Globus pallidus (tissue), 1 donor: ENCODE measurements at regions not wholly inside any gene's neighbourhood (a gene's known extent, or its start where the extent isn't known, plus 50 kb on each side); places are given as distances from the start of the nearest gene placed in this dataset.
"Not testable (repeated sequence)": the region's sequence is repeated elsewhere in the genome, so short reads cannot be mapped to it uniquely, and the experiment has no call there.

Source experiments
- DNase-seq: peaks from one replicate; pipeline ENCODE4 v3.0.0-alpha.2; 2015; ENCODE audit warnings: low spot score

DNA sequence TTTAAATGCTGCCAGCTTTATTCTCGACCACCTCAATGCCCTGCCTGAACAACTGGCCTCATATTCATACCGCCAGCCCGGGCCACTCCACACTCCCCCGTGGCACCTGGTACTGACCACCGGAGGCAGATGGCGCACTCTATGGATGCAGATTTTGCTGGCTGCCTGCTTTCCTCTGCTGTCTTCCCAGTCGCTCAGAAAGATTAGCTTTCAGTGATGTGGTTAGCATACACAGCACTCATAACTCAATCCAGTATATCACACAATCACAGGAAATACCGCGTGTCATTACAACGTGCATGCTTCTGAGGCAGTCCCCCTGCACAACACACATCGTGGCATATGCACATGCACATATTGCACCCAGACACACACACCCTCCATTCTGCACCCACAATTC is 147.2 kb upstream of the BCOR start:
- DNase-seq: no peak

DNA sequence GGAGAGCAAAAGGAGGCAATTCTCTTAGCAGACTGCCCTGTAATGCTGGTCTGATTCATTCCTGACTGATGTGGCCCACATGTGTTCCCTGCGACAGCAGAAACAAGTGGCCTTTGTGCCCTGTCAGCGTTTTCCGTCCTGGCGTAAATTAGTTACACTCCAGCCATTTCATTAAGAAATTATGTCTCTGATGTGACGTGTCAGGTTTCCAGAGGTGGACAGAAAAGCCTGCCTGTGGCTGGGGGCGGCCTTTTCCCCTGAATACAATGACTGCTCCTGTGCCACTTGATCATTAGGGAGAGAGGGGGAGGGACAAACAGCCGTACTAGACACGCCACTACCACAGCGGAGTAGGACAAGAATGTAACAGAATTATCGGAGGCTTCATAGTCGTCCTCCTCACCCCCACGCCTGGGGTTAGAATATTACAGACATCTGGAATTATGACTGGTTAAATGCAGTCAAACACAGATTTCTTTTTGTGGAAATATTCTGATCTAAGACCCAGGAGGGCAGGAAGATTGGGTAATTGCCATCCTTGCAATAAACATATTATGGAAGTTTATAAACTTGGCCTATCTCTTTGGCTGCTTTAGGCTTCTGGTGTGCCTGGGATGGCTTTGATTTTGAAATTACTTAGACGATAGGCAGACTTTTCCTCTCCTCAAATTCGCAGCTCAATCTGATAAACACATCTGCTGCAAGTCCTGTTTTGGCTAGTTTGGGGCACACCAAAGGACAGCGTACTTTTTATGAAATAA is 146.2 kb upstream of the BCOR start:
- DNase-seq: no peak

DNA sequence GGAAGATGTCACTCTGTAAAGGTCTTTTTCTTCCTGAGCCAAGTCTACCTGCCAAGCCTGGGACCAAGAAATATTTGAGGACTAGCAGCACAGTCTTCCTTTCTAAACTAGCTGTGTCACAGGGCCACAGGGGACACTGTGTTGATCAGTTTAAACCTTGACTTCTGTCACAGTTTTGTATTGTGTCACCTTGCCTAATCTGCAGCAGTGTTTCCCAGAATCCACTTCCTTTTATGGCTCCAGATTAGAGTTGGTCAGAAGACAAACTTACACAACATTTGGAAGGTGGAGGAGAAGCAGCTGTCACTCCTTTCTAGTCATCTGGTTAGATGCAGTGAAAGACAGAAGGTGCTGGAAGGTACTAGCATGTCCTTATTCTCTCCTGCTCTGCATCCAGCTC is 143.1 kb upstream of the BCOR start:
- DNase-seq: no peak

DNA sequence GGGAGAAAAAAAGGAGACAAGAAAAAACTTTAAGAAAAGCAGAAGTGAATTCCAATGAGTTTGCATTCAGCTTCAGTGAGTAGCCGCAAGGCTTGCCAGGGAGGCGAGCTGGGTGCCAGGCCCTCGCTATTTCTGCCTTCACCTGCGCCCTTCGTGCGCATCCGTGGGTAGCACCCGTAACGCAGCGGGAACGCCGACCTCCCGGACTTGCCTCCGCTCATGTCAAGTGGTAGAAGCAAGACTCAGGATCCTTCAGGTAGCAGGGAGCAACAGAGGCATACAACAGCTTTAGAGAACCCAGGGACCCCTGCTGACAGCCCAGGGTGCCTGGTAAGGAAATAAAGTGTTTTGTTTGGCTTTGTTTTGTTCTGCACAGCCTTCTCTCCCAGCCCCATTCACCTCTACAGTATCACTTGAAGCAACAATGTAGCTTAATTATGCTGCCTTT is 140.0 kb upstream of the BCOR start:
- no peak for DNase-seq

DNA sequence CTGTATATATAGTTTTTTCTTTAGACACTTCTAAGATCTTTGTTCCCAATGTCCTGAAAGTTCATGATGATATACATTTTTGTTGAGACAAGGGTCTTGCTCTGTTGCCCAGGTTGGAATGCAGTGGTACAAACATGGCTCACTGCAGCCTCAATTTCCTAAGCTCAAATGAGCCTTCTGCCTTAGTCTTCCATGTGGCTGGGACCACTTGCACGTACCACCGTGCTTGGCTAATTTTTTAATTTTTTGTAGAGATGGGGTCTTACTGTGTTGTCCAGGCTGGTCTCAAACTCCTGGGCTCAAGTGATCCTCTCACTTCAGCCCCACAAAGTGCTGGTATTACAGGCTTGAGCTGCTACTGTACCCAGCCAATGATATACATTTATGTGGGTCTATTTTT is 132.9 kb upstream of the BCOR start:
- no peak for DNase-seq

DNA sequence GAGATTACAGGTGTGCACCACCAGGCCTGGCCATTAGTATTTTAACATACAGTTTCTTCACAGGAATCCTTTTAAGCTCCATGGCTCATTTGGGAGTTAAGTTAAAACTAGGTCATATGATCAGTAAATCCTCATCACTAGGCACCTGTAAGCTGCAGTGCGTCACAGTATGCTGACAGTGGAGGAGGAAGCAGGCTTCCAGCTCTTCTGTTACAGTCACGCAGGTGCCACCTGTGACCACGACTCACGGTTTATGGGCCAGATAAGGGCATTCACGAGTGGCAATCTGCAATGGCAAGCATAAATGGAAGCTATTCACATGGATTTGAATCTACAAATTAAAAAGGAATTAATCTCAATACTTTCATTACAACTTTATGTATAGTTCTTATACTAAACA is 129.4 kb upstream of the BCOR start:
- DNase-seq: no peak

DNA sequence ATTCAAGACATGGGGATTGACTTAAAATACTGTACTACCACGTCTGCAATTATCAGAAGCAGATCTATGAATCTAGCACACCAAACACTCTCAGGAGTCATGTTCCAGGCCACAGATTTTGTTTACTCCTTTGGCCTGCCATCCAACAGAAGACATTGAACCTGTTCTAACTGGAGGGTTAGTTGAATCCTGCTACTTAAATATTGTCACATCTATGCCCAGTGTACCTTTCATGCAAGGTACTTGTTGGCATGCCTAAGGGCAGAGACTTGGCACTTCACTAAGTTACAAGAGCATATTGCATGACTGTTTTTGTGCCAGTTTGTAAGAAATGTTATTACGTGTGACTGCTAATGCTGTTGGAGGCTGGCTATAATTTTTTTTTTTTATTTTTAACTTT is 126.9 kb upstream of the BCOR start:
- no peak for DNase-seq

DNA sequence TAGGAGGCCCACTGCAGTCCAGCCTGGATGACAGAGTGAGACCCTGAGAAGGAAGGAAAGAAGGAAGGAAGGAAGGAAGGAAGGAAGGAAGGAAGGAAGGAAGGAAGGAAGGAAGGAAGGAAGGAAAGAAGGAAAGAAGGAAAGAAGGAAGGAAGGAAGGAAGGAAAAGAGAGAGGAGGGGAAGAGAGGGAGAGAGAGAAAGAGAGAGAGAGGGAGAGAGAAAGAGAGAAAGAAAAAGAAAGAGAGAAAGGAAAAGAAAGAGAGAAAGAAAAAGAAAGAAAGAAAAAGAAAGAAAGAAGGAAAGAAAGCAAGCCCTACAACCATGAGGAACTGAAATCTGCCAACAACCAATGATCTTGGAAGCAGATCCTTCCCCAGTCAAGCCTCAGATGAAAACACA is 124.9 kb upstream of the BCOR start:
- DNase-seq: not testable (repeated sequence)

DNA sequence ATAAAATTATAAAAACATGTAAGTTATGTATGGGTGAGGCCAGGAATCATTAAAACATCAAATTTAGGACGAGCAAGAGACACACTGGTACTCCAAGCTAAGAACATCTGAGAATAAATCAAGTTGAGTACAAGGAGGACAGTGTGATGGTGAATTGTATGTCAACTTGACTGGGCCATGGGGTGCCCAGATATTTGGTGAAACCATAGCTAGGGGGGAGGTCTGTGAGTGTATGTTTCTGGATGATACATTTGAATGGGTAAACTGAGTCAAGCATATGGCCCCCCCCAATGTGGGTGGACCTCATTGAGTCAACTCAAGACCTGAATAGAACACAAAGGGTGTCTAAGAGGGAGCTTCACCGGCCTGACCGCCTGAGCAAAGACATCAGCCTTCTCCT is 115.3 kb upstream of the BCOR start:
- DNase-seq: no peak

DNA sequence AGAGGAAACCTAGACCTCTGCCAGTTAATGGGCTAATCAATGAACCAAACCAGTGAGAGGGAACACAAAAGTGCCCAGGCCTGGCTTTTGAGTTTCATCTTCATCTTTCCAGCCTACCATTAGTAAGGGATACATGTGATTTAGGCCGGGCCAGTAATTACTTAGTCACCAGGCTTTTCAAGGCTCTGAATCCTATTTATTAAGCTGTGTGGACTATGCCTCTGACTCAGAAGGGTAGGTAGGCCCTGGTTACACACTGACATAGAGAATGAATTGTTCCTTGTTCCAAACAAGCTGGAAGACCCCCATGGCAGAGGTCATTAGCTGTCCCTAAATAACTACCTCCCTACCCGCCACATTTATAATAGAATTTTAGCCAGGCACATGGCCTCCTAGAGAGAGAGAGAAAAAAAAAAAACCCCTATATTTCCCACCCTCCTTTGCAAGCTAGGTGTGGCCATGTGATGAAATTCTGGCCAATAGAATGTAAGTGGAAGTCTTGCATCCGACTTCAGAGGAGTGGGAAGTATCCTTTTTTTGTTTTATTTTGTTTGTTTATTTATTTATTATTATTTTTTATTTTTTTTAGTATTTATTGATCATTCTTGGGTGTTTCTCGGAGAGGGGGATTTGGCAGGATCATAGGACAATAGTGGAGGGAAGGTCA is 112.3 kb upstream of the BCOR start:
- DNase-seq: no peak

DNA sequence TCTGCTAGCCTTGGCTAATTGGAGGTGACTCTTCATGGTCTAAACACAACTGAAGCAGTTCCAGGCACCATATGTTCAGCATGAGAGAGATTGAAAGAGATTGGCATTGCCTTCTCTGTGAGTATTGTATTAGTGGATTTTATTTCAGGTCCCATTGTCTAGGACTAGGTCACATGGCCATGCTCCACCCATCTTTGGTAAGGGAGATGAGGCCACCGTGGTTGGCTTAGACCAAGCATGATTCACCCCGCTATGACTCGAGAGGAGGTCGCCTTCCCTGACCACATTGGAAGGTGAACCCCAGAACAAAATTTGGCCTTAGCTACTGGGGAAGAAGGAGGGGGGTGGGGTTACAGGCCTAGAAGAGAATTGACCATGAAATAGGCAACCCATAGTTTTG is 109.9 kb upstream of the BCOR start:
- no peak for DNase-seq

DNA sequence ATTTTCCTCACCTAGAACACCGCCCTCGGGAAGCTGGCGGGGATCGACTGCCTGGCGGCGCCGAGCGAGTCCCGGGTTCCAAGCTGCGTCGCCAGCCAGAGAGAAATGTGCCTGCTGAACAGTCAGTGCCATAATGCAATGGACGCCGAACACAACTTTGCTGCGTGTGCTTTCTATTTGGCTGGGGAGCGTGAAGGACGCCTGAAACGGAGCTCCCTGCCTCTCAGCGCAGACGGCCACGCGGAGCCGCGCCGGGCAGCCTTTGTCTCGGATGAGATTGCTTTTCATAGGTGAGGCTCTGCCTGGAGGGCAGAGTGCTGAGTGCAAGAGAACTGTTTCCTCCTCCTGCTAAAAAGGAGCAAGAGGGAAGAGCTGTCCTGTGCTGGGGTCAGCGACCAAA is 107.7 kb upstream of the BCOR start:
- DNase-seq: no peak

DNA sequence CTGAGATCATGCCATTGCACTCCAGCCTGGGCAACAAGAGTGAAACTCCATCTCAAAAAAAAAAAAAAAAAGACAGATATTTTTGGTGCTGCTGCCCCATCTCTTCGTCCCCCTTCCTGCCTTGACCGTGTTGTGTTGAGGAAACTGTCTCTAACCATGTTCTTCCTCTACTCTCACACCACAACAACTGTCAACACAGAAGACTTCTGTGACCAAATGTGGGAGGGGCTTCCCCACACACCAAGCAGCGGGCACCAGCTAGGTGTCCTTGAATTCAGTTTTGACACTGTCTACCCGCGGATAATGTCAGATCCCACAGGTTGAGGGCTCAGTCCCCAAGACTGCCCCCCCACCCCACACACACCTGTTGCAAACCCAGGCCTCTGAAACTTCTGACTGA is 104.7 kb upstream of the BCOR start:
- no peak for DNase-seq

DNA sequence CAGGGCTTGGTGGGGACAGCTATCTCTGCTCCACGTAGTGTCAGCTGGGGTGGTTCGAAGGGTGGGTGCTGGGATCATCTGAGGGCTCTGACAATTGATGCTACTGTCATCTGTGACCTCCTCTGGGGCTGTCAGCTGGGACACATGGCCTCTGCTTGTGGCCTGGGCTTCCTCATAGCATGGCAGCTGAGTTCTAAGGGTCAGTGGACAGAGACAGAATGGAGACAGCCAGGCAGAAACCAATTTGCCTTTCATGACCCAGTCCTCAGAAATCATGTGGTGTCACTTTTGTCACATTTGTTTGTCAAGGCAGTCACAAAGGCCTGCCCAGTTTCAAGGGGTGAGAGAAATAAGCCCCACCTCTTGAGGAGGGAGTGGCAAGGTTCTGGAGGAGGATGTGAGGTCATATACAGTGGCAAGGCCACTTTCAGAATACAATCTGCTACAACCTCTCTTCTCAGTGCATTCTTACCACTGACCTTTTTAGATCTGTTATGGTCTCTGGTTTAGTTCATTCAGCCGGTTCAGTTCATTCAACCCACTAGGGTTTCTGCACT is 103.6 kb upstream of the BCOR start:
- DNase-seq: no peak

DNA sequence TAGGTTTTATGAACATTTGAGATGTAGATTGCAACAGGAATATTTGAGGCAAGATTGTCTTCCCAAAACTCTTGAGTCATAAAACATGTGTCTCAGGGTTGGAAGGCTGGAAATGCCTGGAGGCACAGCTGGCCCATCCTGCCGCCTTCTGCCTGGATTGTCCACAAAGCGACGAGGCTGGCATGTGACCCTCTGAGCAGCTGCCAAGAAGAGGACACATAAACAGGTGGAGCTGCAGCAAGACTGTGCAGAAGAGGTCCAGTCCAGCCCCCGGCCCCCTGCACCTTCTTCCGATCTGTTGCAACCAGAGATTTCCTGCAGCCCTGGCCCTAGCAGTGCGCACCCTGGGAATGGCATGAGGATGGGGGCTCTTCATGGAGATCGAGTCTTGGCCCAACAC is 101.9 kb upstream of the BCOR start:
- DNase-seq: no peak

DNA sequence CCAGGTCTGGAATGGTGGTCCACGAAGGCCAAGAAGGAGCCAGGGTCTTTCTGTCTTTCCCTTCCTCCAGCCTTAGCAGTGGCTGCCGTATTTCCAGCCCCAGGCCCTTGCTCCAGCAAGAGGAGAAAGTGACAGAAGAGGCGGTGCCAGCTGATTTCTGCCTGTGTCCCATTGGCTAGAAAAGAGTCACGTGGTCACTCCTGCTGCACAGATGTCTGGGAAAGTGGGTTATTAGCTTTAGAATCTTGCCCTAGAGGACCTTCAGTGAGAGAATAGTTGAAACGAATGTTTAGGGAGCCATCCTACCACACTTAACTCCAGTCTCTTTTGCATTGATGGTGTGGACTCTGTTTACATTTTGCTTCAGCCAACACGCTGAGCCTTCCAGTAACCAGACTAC is 99.3 kb upstream of the BCOR start:
- no peak for DNase-seq

DNA sequence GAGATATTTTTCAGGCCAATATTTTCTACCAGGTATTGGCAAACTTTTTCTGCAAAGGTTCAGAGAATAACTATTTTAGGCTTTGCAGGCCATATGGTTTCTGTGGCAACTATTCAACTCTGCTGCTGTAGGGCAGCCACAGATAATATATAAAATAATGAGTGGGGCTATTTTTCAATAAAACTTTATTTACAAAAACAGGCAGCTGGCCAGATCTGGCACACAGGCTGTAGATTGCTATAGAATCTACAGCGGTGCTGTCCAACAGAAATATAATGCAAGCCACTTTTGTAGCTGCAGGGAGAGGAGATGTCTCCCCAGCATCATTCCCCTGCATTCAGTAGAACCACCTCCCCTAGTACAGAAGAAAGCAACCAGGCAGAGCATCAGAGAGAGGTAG is 97.6 kb upstream of the BCOR start:
- DNase-seq: no peak

DNA sequence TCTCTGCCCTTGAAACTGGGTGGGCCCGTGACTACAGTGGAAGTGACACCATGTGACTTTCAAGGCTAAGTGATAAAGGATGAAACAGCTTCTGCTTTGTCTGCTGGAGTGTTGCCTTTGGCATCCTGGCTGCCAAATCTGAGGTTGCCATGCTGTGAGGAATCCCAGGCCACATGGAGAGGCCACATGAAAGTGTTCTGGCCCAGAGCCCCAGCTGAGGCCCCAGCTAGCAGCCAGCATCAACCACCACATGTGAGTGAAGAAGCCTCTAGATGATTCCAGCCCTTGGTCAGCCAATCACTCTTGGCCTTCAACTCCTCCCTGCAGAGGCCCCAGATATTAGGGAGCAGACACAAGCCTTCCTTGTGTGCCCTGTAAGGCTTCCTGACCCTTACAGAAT is 94.4 kb upstream of the BCOR start:
- no peak for DNase-seq

DNA sequence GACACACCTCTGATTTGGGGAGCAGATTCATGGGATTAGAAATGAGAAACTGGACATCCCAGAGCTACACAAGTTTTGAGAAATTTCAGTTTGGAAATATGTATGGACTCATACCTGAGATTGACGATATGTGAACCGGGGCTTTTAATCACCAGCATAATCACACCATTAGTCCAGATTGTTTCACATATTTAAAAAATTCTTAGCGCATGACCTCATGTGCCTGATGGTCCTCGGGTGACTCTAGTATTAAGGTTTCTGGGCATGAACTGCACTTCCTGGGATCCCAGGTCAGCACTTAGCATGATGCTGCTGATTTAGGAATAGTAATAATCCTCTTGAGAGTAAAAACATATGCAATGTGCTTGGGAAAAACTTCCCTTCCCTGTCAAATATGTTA is 91.9 kb upstream of the BCOR start:
- DNase-seq: no peak

DNA sequence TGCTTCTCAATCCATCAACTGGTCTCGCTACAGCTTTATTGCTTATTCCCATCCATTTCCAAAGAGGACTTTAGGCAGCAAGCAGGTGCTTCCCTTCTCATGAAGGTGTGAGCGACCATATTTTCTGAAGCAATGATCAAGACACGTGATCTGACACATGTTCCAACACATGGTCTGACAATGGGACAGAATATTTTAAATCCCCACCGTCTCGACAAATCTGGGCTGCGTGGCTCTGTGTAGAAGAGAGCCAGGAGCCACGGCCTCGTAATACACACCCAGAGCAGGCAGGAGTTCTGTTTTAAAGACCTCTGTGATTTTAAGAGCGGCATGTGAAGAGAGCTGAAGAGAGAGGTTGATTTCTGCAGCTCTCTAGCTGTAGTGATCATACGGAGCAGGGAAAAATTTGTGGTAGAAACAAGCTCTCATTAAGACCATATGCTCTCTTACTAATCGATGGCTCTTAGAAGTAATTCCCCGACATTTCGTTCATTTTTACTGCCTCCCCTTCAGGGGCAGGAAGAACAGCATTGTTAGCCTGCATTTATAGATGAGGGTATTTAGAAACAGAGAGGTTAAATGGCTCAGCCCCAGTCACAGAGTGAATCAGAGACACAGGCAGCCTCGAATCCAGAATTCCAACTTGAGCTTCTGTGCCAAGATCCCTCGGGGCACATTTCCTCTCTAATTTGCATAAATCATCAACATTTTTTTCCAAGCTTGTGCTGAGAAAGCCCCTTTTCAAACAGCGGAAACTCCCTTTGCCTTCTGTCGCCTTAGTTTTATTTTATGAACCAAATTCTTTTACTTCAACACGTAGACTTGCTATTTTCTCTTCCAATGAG is 91.0 kb upstream of the BCOR start:
- no peak for DNase-seq

DNA sequence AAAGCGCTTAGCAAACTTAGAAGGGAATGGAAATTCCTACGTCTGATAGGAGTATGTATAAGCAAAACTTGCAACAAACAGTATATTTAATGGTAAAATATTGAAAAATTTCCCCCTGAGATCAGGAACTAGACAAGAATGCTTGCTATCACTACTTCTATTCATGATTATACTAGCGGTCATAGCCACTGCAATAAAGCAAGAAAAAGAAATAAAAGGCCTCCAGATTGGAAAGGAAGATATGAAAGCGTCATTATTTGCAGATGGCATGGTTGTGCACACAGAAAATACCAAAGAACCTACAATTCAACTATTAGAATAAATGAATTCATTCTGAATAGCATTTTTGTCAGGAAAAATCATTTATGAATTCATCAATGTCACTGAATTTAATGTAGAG is 87.2 kb upstream of the BCOR start:
- DNase-seq: no peak

DNA sequence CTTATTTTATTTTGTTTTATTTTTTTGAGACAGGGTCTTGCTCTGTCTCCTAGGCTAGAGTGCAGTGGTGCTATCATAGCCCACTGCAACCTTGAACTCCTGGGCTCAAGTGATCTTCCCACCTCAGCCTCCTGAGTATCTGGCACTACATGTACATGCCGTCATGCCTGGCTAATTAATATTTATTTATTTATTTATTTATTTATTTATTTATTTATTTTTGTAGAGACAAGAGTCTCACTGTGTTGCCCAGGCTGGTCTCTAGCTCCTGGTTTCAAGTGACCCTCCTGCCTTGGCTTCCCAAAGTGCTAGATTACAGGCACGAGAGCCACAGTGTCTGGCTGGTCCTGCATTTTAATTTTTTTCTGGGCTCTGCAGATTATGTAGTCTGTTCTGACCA is 84.9 kb upstream of the BCOR start:
- DNase-seq: no peak

DNA sequence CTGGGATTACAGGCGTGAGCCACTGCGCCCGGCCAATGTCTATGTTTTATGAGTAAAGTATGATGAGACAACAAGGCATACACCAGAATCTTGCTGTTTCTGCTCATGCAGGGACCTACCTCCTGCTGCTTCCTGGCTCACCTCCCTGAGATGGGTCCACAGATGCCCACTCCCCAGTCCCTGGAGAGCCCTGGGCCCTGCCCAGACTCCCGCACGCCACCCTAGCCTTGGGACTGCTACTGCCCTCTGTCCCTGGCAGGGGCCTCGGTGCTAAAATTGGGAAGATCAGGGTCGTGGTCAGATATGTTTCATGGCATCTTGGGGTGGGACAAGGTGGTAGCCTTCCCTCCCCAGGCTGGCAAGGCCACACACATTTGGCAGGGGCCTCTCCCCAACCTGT is 84.3 kb upstream of the BCOR start:
- DNase-seq: no peak
